GM12874 (cell line): ENCODE measurements at regions not wholly inside any gene's neighbourhood (a gene's known extent, or its start where the extent isn't known, plus 50 kb on each side); places are given as distances from the start of the nearest gene placed in this dataset.

ENCODE experiments used
- CTCF ChIP-seq: IDR thresholded peaks from 2 replicates; pipeline ENCODE4 v1.5.1; 2011; ENCODE audit warnings: low read depth, mild to moderate bottlenecking, control low read depth, low read length, moderate library complexity; ENCODE audit not compliant: insufficient read depth

GRCh38 chr10:127657056-127657455, 79.9 kb upstream of the FOXI2 start:
- TF ChIP-seq CTCF = no peak

- no peak for TF ChIP-seq CTCF
These were observed 58.9 kb upstream of the FOXI2 start for GRCh38 chr10:127678091-127678490.

GRCh38 chr10:127679642-127680255, 57.2 kb upstream of the FOXI2 start:
- TF ChIP-seq CTCF = 0 out of 2 replicates have a peak, but pooled peaks have one; percentile 24
